Loucy (cell line): ENCODE measurements at regions not wholly inside any gene's neighbourhood (a gene's known extent, or its start where the extent isn't known, plus 50 kb on each side); places are given as distances from the start of the nearest gene placed in this dataset.

Experiments used
- H2AFZ ChIP-seq: fragments of 200-600 bp; sonication (generic); 2 replicates; pipeline ENCODE4 v1.6.0; 2016; ENCODE audit warnings: antibody characterized with exemption, mild to moderate bottlenecking, low read length, moderate library complexity
- H3F3A ChIP-seq: fragments of 200-600 bp; 2 replicates; pipeline ENCODE4 v1.6.0; 2016; ENCODE audit warnings: antibody characterized with exemption, low read depth, mild to moderate bottlenecking
- H3K27me3 ChIP-seq: fragments of 200-600 bp; sonication (generic); 2 replicates; pipeline ENCODE4 v1.6.1; 2014; ENCODE audit warnings: low read length, mild to moderate bottlenecking; ENCODE audit not compliant: insufficient read depth, poor library complexity, severe bottlenecking
- H3K36me3 ChIP-seq: fragments of 200-600 bp; sonication (generic); 2 replicates; pipeline ENCODE4 v1.6.1; 2016; ENCODE audit warnings: low read length; ENCODE audit not compliant: insufficient read depth
- H3K4me1 ChIP-seq: fragments of 200-600 bp; sonication (generic); 2 replicates; pipeline ENCODE4 v1.5.1; 2014; ENCODE audit warnings: low read length, mild to moderate bottlenecking; ENCODE audit not compliant: insufficient read depth, poor library complexity, severe bottlenecking
- H3K4me2 ChIP-seq: fragments of 200-600 bp; sonication (generic); 2 replicates; pipeline ENCODE4 v1.6.0; 2014; ENCODE audit warnings: antibody characterized with exemption, low read length, low read depth, mild to moderate bottlenecking; ENCODE audit not compliant: poor library complexity, severe bottlenecking
- H3K4me3 ChIP-seq: fragments of 200-600 bp; sonication (generic); 2 replicates; pipeline ENCODE4 v1.5.1; 2014; ENCODE audit warnings: low read length, mild to moderate bottlenecking, mixed read lengths; ENCODE audit not compliant: poor library complexity, severe bottlenecking
- H3K79me2 ChIP-seq: fragments of 200-600 bp; sonication (generic); 2 replicates; pipeline ENCODE4 v1.6.1; 2014; ENCODE audit warnings: low read length; ENCODE audit not compliant: insufficient read depth
- H3K9ac ChIP-seq: fragments of 200-600 bp; sonication (generic); 2 replicates; pipeline ENCODE4 v1.6.0; 2014; ENCODE audit warnings: mild to moderate bottlenecking, low read depth, low read length, moderate library complexity; ENCODE audit not compliant: poor library complexity, severe bottlenecking
- H3K9me2 ChIP-seq: fragments of 200-600 bp; sonication (generic); replicated peaks from 2 replicates; pipeline ENCODE4 v1.6.1; 2016; ENCODE audit warnings: low read depth, low read length, mixed read lengths
- H3K9me3 ChIP-seq: fragments of 200-600 bp; sonication (generic); 2 replicates; pipeline ENCODE4 v1.6.1; 2014; ENCODE audit warnings: mild to moderate bottlenecking, antibody characterized with exemption, low read length, low read depth; ENCODE audit not compliant: insufficient read depth
- H4K20me1 ChIP-seq: fragments of 200-600 bp; sonication (generic); 2 replicates; pipeline ENCODE4 v1.6.0; 2014; ENCODE audit warnings: antibody characterized with exemption, low read length, mild to moderate bottlenecking; ENCODE audit not compliant: insufficient read depth, poor library complexity, severe bottlenecking
- CTCF ChIP-seq: fragments of 200-600 bp; sonication (generic); conservative IDR thresholded peaks from 2 replicates; pipeline ENCODE4 v1.5.1; 2014; ENCODE audit warnings: mild to moderate bottlenecking, antibody characterized with exemption, low read length
- EZH2phosphoT487 ChIP-seq: fragments of 200-600 bp; IDR thresholded peaks from 2 replicates; pipeline ENCODE4 v1.6.1; 2018; ENCODE audit warnings: antibody characterized with exemption, mild to moderate bottlenecking, moderate library complexity, borderline replicate concordance

- H3K4me2 ChIP-seq, result no peak overlapping the region
- H3K36me3 ChIP-seq, result no peaks in the 10 kb centered on the region
- no peaks in the 10 kb centered on the region for H3K27me3 ChIP-seq
- no peak overlapping the region for H3K4me3 ChIP-seq
- H3K9me2 ChIP-seq, result no peaks in the 10 kb centered on the region
- H3K9me3 ChIP-seq, result no peaks in the 10 kb centered on the region
- TF ChIP-seq EZH2phosphoT487 (no peak), CTCF (no peak)
- no peak overlapping the region for H2AFZ ChIP-seq
- H3F3A ChIP-seq, result no peaks in the 10 kb centered on the region
- no peaks in the 10 kb centered on the region for H3K4me1 ChIP-seq
- no peaks in the 10 kb centered on the region for H4K20me1 ChIP-seq
- no peaks in the 10 kb centered on the region for H3K79me2 ChIP-seq
- no peak overlapping the region for H3K9ac ChIP-seq
Measured at GRCh38 chr13:103373916-103374315, 307.7 kb upstream of the SLC10A2 start.

GRCh38 chr13:103371271-103371670 is 305.1 kb upstream of the SLC10A2 start:
- H3K9ac ChIP-seq, result no peak overlapping the region
- H3K27me3 ChIP-seq, result no peaks in the 10 kb centered on the region
- H2AFZ ChIP-seq, result no peak overlapping the region
- H3F3A ChIP-seq, result no peaks in the 10 kb centered on the region
- H3K4me2 ChIP-seq, result no peak overlapping the region
- no peaks in the 10 kb centered on the region for H3K79me2 ChIP-seq
- H4K20me1 ChIP-seq, result no peaks in the 10 kb centered on the region
- no peaks in the 10 kb centered on the region for H3K9me2 ChIP-seq
- TF ChIP-seq CTCF (no peak), EZH2phosphoT487 (no peak)
- no peak overlapping the region for H3K4me3 ChIP-seq
- H3K4me1 ChIP-seq, result no peaks in the 10 kb centered on the region
- no peaks in the 10 kb centered on the region for H3K9me3 ChIP-seq
- no peaks in the 10 kb centered on the region for H3K36me3 ChIP-seq

GRCh38 chr13:103370790-103371189 is 304.6 kb upstream of the SLC10A2 start:
- no peak overlapping the region for H2AFZ ChIP-seq

More at GRCh38 chr13:103370790-103371189, 304.6 kb upstream of the SLC10A2 start:
- TF ChIP-seq CTCF (no peak), EZH2phosphoT487 (no peak)
- Histone ChIP-seq H3K9me2 (no peaks in the 10 kb centered on the region), H3K9me3 (no peaks in the 10 kb centered on the region), H3K79me2 (no peaks in the 10 kb centered on the region), H3K4me2 (no peak overlapping the region), H3K36me3 (no peaks in the 10 kb centered on the region), H3K4me3 (no peak overlapping the region), H4K20me1 (no peaks in the 10 kb centered on the region), H3K27me3 (no peaks in the 10 kb centered on the region), H3K4me1 (no peaks in the 10 kb centered on the region), H3F3A (no peaks in the 10 kb centered on the region), H3K9ac (no peak overlapping the region)
